Keratinocyte (primary cell): ENCODE measurements at regions not wholly inside any gene's neighbourhood (a gene's known extent, or its start where the extent isn't known, plus 50 kb on each side); places are given as distances from the start of the nearest gene placed in this dataset.

ENCODE experiments used
- DNase-seq: peaks from one replicate; pipeline ENCODE4 v3.0.0-alpha.2; 2011; ENCODE audit warnings: low read depth, missing footprints, low spot score
- FAIRE-seq: peaks from 2 replicates; lab custom pipeline; 2011; peaks lifted over from hg19 to GRCh38; lab: Jason Lieb, UNC
- H2AFZ ChIP-seq: 2 replicates; pipeline ENCODE4 v1.6.0; 2012; ENCODE audit warnings: low read length, control low read depth, inconsistent platforms; ENCODE audit not compliant: control insufficient read depth
- H3K27ac ChIP-seq: 2 replicates; pipeline ENCODE4 v1.5.1; 2011; ENCODE audit warnings: low read length; ENCODE audit not compliant: control insufficient read depth, insufficient read depth
- H3K27me3 ChIP-seq: 3 replicates; pipeline ENCODE4 v1.6.0; 2011; ENCODE audit warnings: low read length; ENCODE audit not compliant: control insufficient read depth, insufficient read depth; ENCODE audit errors: extremely low read depth
- H3K36me3 ChIP-seq, 2 experiments: 2 replicates in 1 of 2; 3 replicates in 1 of 2; pipeline ENCODE4 v1.5.1; 2011; ENCODE audit warnings: low read length in 2 of 2, mild to moderate bottlenecking in 1 of 2; ENCODE audit not compliant: control insufficient read depth in 2 of 2, insufficient read depth in 2 of 2; ENCODE audit errors: extremely low read depth in 1 of 2
- H3K4me1 ChIP-seq: 3 replicates; pipeline ENCODE4 v1.5.1; 2011; ENCODE audit warnings: low read length; ENCODE audit not compliant: control insufficient read depth, insufficient read depth; ENCODE audit errors: extremely low read depth
- H3K4me2 ChIP-seq: 3 replicates; pipeline ENCODE4 v1.6.0; 2011; ENCODE audit warnings: low read depth, low read length; ENCODE audit not compliant: control insufficient read depth, insufficient read depth; ENCODE audit errors: extremely low read depth
- H3K4me3 ChIP-seq, 3 experiments: fragments of 200-600 bp in 1 of 3; sonication (generic) in 1 of 3; 2 replicates in 2 of 3; 3 replicates in 1 of 3; pipeline ENCODE4 v1.5.1; 2011 to 2016; ENCODE audit warnings: low read length in 3 of 3, mild to moderate bottlenecking in 3 of 3, control low read depth in 2 of 3, inconsistent platforms in 1 of 3, low read depth in 1 of 3, mixed read lengths in 1 of 3, mixed run types in 1 of 3, moderate library complexity in 1 of 3; ENCODE audit not compliant: control insufficient read depth in 2 of 3, insufficient read depth in 2 of 3; ENCODE audit errors: extremely low read depth in 1 of 3
- H3K79me2 ChIP-seq: 2 replicates; pipeline ENCODE4 v1.6.0; 2012; ENCODE audit warnings: low read length; ENCODE audit not compliant: control insufficient read depth, insufficient read depth
- H3K9ac ChIP-seq: 3 replicates; pipeline ENCODE4 v1.6.0; 2011; ENCODE audit warnings: low read length; ENCODE audit not compliant: control insufficient read depth, insufficient read depth; ENCODE audit errors: extremely low read depth
- H3K9me1 ChIP-seq: 3 replicates; pipeline ENCODE4 v1.6.0; 2011; ENCODE audit warnings: low read length; ENCODE audit not compliant: control insufficient read depth, insufficient read depth; ENCODE audit errors: extremely low read depth
- H3K9me3 ChIP-seq: 2 replicates; pipeline ENCODE4 v1.5.1; 2012; ENCODE audit warnings: low read depth, low read length; ENCODE audit not compliant: control insufficient read depth
- H4K20me1 ChIP-seq: 3 replicates; pipeline ENCODE4 v1.6.0; 2011; ENCODE audit warnings: low read length; ENCODE audit not compliant: control insufficient read depth, insufficient read depth; ENCODE audit errors: extremely low read depth
- CTCF ChIP-seq, 3 experiments: IDR thresholded peaks in 1 of 3; conservative IDR thresholded peaks in 1 of 3; optimal IDR thresholded peaks in 1 of 3; 2 replicates in 2 of 3; 3 replicates in 1 of 3; pipeline versions ENCODE3 to v1.5.1; 2011; ENCODE audit warnings: low read length in 3 of 3, mild to moderate bottlenecking in 3 of 3, moderate library complexity in 2 of 3, control low read depth in 1 of 3, inconsistent platforms in 1 of 3; ENCODE audit not compliant: insufficient read depth in 2 of 3; ENCODE audit errors: extremely low read depth in 1 of 3
- EZH2 ChIP-seq: IDR thresholded peaks from one replicate; pipeline ENCODE4 v1.6.1; 2012; ENCODE audit warnings: inconsistent platforms, mild to moderate bottlenecking, low read length, moderate library complexity
- dilution Hi-C: fragments of 300-500 bp; cut with MboI; formaldehyde crosslinking; loops from one replicate; pipeline ENCODE4 v1.7.0; 2020; ENCODE audit warnings: low sequenced_read_pairs; ENCODE audit not compliant: extremely low pct_ligation_motif_present

GRCh38 chr12:34287437-34287836 is 265.1 kb downstream of the ALG10 start:
- dilution Hi-C loops = no loop called here

GRCh38 chr12:34287986-34288962 is 266.0 kb downstream of the ALG10 start:
- H3K27ac ChIP-seq = no peak overlapping the region
- H3K9me3 ChIP-seq = peaks cover 8% of the 10 kb centered on the region
- dilution Hi-C loops = no loop called here
- H3K4me2 ChIP-seq = no peak overlapping the region
- H3K4me3 ChIP-seq = no peak overlapping the region
- no peak for DNase-seq
- H3K79me2 ChIP-seq = no peaks in the 10 kb centered on the region
- no peaks in the 10 kb centered on the region for H4K20me1 ChIP-seq
- TF ChIP-seq CTCF (optimal IDR thresholded peaks at IDR 0.05 in 1 of 3, IDR thresholded peaks at IDR 0.05 in 1 of 3, conservative IDR thresholded peaks at IDR 0.05 in 1 of 3; ENCODE audit: extremely low read depth in 1 of 3, insufficient read depth in 2 of 3, low read length in 3 of 3) (no peak), EZH2 (no peak)
- no peak overlapping the region for H3K9ac ChIP-seq
- no peaks in the 10 kb centered on the region for H3K4me1 ChIP-seq
- no peak for FAIRE-seq
- no peaks in the 10 kb centered on the region for H3K27me3 ChIP-seq
- H2AFZ ChIP-seq = no peak overlapping the region
- no peaks in the 10 kb centered on the region for H3K9me1 ChIP-seq
- H3K36me3 ChIP-seq = no peaks in the 10 kb centered on the region

More at GRCh38 chr12:34287437-34287836, 265.1 kb downstream of the ALG10 start:
- Histone ChIP-seq H3K27me3 (no peaks in the 10 kb centered on the region), H3K9me1 (no peaks in the 10 kb centered on the region), H3K4me3 (no peak overlapping the region), H3K9ac (no peak overlapping the region), H3K4me2 (no peak overlapping the region), H3K36me3 (no peaks in the 10 kb centered on the region), H3K27ac (no peak overlapping the region), H3K4me1 (no peaks in the 10 kb centered on the region), H3K79me2 (no peaks in the 10 kb centered on the region), H3K9me3 (peaks cover 7% of the 10 kb centered on the region), H4K20me1 (no peaks in the 10 kb centered on the region), H2AFZ (no peak overlapping the region)
- no peak for DNase-seq
- no peak for FAIRE-seq
- TF ChIP-seq EZH2 (no peak), CTCF (optimal IDR thresholded peaks at IDR 0.05 in 1 of 3, IDR thresholded peaks at IDR 0.05 in 1 of 3, conservative IDR thresholded peaks at IDR 0.05 in 1 of 3; ENCODE audit: extremely low read depth in 1 of 3, insufficient read depth in 2 of 3, low read length in 3 of 3) (no peak)
